ENCODE measurements at regions not wholly inside any gene's neighbourhood (a gene's known extent, or its start where the extent isn't known, plus 50 kb on each side); places are given as distances from the start of the nearest gene placed in this dataset.

DNA sequence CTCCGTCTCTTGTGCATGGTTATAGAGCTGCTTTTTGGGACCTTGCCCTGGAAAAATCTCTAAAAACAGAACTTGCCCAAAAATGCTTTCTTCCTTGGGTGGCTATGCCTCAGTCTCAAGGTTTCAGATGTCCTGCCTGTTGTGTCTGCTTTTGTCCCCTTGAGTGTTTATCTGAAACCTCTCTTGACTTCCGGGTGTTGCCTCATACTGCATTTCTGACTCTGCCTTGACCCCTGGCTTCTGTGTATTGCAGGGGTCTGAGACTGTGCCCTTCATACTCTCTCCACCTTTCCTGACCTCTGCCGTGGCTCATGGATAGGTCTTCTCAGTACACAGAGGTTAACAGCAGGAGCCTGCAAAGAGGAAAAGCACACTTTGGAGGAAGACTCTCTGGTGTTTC lies 124.8 kb upstream of the NTF3 start:
- Histone ChIP-seq H3K9me3 (ENCODE audit: control insufficient read depth, insufficient read depth, low read length) (no peaks in the 10 kb centered on the region), H3K27ac (ENCODE audit: low read depth, low read length) (no peak overlapping the region), H3K36me3 (ENCODE audit: control insufficient read depth, insufficient read depth, low read length) (no peaks in the 10 kb centered on the region), H3K4me1 (ENCODE audit: control insufficient read depth, insufficient read depth, low read length) (no peaks in the 10 kb centered on the region), H3K27me3 (ENCODE audit: control insufficient read depth, insufficient read depth, low read length) (no peaks in the 10 kb centered on the region), H3K4me3 (ENCODE audit: low read depth, low read length) (no peak overlapping the region)
- WGBS (ENCODE audit: insufficient coverage), result 92% methylated on average over 2 of the region's 3 CpGs
- no peak for DNase-seq (ENCODE audit: low read depth in 4 of 6, low spot score in 6 of 6)

- Histone ChIP-seq H3K4me1 (ENCODE audit: control insufficient read depth, insufficient read depth, low read length) (no peaks in the 10 kb centered on the region), H3K9me3 (ENCODE audit: control insufficient read depth, insufficient read depth, low read length) (no peaks in the 10 kb centered on the region), H3K4me3 (ENCODE audit: low read depth, low read length) (no peak overlapping the region), H3K27ac (ENCODE audit: low read depth, low read length) (no peak overlapping the region), H3K27me3 (ENCODE audit: control insufficient read depth, insufficient read depth, low read length) (no peaks in the 10 kb centered on the region), H3K36me3 (ENCODE audit: control insufficient read depth, insufficient read depth, low read length) (no peaks in the 10 kb centered on the region)
- DNase-seq (ENCODE audit: low read depth in 4 of 6, low spot score in 6 of 6), result no peak
Observed at GRCh38 chr12:5308216-5308615, 123.7 kb upstream of the NTF3 start.

- Histone ChIP-seq H3K36me3 (ENCODE audit: control insufficient read depth, insufficient read depth, low read length) (no peaks in the 10 kb centered on the region), H3K4me3 (ENCODE audit: low read depth, low read length) (no peak overlapping the region), H3K9me3 (ENCODE audit: control insufficient read depth, insufficient read depth, low read length) (no peaks in the 10 kb centered on the region), H3K27ac (ENCODE audit: low read depth, low read length) (no peak overlapping the region), H3K4me1 (ENCODE audit: control insufficient read depth, insufficient read depth, low read length) (no peaks in the 10 kb centered on the region), H3K27me3 (ENCODE audit: control insufficient read depth, insufficient read depth, low read length) (no peaks in the 10 kb centered on the region)
- 89% methylated on average over 5 of the region's 8 CpGs for WGBS (ENCODE audit: insufficient coverage)
- no peak for DNase-seq (ENCODE audit: low read depth in 4 of 6, low spot score in 6 of 6)
Observed at GRCh38 chr12:5308996-5309395, 122.9 kb upstream of the NTF3 start.

GRCh38 chr12:5309654-5310053 lies 122.3 kb upstream of the NTF3 start:
- WGBS (ENCODE audit: insufficient coverage), result 51% methylated on average over 2 of the region's 8 CpGs
- Histone ChIP-seq H3K36me3 (ENCODE audit: control insufficient read depth, insufficient read depth, low read length) (no peaks in the 10 kb centered on the region), H3K4me1 (ENCODE audit: control insufficient read depth, insufficient read depth, low read length) (no peaks in the 10 kb centered on the region), H3K27me3 (ENCODE audit: control insufficient read depth, insufficient read depth, low read length) (no peaks in the 10 kb centered on the region), H3K9me3 (ENCODE audit: control insufficient read depth, insufficient read depth, low read length) (no peaks in the 10 kb centered on the region), H3K4me3 (ENCODE audit: low read depth, low read length) (no peak overlapping the region), H3K27ac (ENCODE audit: low read depth, low read length) (no peak overlapping the region)
- DNase-seq (ENCODE audit: low read depth in 4 of 6, low spot score in 6 of 6), result peak in 2 of 6 donors; percentile 1 to 48

DNA sequence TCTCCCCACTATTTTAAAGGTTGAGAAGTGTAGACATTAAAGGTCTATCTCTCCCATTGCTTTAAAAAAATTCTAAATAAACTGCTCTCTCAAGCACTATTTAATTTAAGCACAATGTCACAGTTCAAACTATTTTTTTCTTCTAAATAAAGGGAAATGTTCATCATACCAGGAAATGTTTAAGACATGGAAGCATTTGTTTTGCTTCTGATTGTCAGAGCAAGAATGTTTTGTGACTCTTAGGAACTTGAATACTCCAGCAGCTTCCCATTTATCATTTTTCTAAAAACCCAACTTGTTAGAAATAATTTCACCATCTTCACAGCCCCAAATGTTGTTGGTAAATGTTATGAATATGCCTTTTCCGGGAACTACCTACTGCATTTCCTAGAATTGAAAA lies 121.8 kb upstream of the NTF3 start:
- Histone ChIP-seq H3K27ac (ENCODE audit: low read depth, low read length) (no peak overlapping the region), H3K4me1 (ENCODE audit: control insufficient read depth, insufficient read depth, low read length) (no peaks in the 10 kb centered on the region), H3K4me3 (ENCODE audit: low read depth, low read length) (no peak overlapping the region), H3K9me3 (ENCODE audit: control insufficient read depth, insufficient read depth, low read length) (no peaks in the 10 kb centered on the region), H3K36me3 (ENCODE audit: control insufficient read depth, insufficient read depth, low read length) (no peaks in the 10 kb centered on the region), H3K27me3 (ENCODE audit: control insufficient read depth, insufficient read depth, low read length) (no peaks in the 10 kb centered on the region)
- no peak for DNase-seq (ENCODE audit: low read depth in 4 of 6, low spot score in 6 of 6)
- no CpG with 5 or more reads among the region's 1 CpG for WGBS (ENCODE audit: insufficient coverage)

DNA sequence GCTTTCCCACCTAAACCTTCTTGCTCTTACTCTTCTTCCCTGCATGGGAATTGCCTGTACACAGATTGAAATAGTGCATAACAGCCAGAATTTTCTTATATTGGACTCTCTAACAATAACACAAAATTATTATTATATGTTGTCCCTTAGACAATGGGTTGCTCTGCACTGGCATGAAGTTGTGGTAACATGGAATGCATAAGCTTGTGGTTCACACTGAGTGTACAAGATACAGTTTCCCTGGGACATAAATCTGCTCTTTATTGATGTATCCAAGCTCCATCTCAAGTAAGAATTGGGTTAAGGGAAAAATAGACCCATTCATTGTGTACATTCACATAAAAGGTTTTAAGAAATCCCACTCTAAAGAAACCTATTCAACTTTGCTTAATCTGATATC lies 114.4 kb upstream of the NTF3 start:
- H3K4me3 ChIP-seq (ENCODE audit: low read depth, low read length), result no peak overlapping the region
- no peaks in the 10 kb centered on the region for H3K9me3 ChIP-seq (ENCODE audit: control insufficient read depth, insufficient read depth, low read length)
- DNase-seq (ENCODE audit: low read depth in 4 of 6, low spot score in 6 of 6), result no peak
- H3K36me3 ChIP-seq (ENCODE audit: control insufficient read depth, insufficient read depth, low read length), result no peaks in the 10 kb centered on the region
- no peak overlapping the region for H3K27ac ChIP-seq (ENCODE audit: low read depth, low read length)
- no peaks in the 10 kb centered on the region for H3K4me1 ChIP-seq (ENCODE audit: control insufficient read depth, insufficient read depth, low read length)
- H3K27me3 ChIP-seq (ENCODE audit: control insufficient read depth, insufficient read depth, low read length), result no peaks in the 10 kb centered on the region

GRCh38 chr12:5318874-5319273 lies 113.0 kb upstream of the NTF3 start:
- H3K27me3 ChIP-seq (ENCODE audit: control insufficient read depth, insufficient read depth, low read length), result no peaks in the 10 kb centered on the region
- no peaks in the 10 kb centered on the region for H3K9me3 ChIP-seq (ENCODE audit: control insufficient read depth, insufficient read depth, low read length)
- no peaks in the 10 kb centered on the region for H3K36me3 ChIP-seq (ENCODE audit: control insufficient read depth, insufficient read depth, low read length)
- no peaks in the 10 kb centered on the region for H3K4me1 ChIP-seq (ENCODE audit: control insufficient read depth, insufficient read depth, low read length)
- H3K27ac ChIP-seq (ENCODE audit: low read depth, low read length), result no peak overlapping the region
- H3K4me3 ChIP-seq (ENCODE audit: low read depth, low read length), result no peak overlapping the region
- DNase-seq (ENCODE audit: low read depth in 4 of 6, low spot score in 6 of 6), result no peak

- H3K4me1 ChIP-seq (ENCODE audit: control insufficient read depth, insufficient read depth, low read length), result no peaks in the 10 kb centered on the region
- H3K9me3 ChIP-seq (ENCODE audit: control insufficient read depth, insufficient read depth, low read length), result peaks cover 2% of the 10 kb centered on the region
- no peak overlapping the region for H3K4me3 ChIP-seq (ENCODE audit: low read depth, low read length)
- no peaks in the 10 kb centered on the region for H3K36me3 ChIP-seq (ENCODE audit: control insufficient read depth, insufficient read depth, low read length)
- 81% methylated on average over 5 of the region's 7 CpGs for WGBS (ENCODE audit: insufficient coverage)
- peak in 1 of 6 donors; percentile 69 for DNase-seq (ENCODE audit: low read depth in 4 of 6, low spot score in 6 of 6)
- no peak overlapping the region for H3K27ac ChIP-seq (ENCODE audit: low read depth, low read length)
- no peaks in the 10 kb centered on the region for H3K27me3 ChIP-seq (ENCODE audit: control insufficient read depth, insufficient read depth, low read length)
Observed at GRCh38 chr12:5328669-5329517, 103.0 kb upstream of the NTF3 start.

- Histone ChIP-seq H3K9me3 (ENCODE audit: control insufficient read depth, insufficient read depth, low read length) (no peaks in the 10 kb centered on the region), H3K27ac (ENCODE audit: low read depth, low read length) (no peak overlapping the region), H3K36me3 (ENCODE audit: control insufficient read depth, insufficient read depth, low read length) (no peaks in the 10 kb centered on the region), H3K4me3 (ENCODE audit: low read depth, low read length) (no peak overlapping the region), H3K4me1 (ENCODE audit: control insufficient read depth, insufficient read depth, low read length) (no peaks in the 10 kb centered on the region), H3K27me3 (ENCODE audit: control insufficient read depth, insufficient read depth, low read length) (no peaks in the 10 kb centered on the region)
- 94% methylated on average over 3 of the region's 3 CpGs for WGBS (ENCODE audit: insufficient coverage)
- DNase-seq (ENCODE audit: low read depth in 4 of 6, low spot score in 6 of 6), result no peak
Observed at GRCh38 chr12:5332551-5332950, 99.4 kb upstream of the NTF3 start.

GRCh38 chr12:5333096-5333495 lies 98.8 kb upstream of the NTF3 start:
- no peak overlapping the region for H3K27ac ChIP-seq (ENCODE audit: low read depth, low read length)

More at GRCh38 chr12:5333096-5333495, 98.8 kb upstream of the NTF3 start:
- DNase-seq (ENCODE audit: low read depth in 4 of 6, low spot score in 6 of 6), result no peak
- Histone ChIP-seq H3K36me3 (ENCODE audit: control insufficient read depth, insufficient read depth, low read length) (no peaks in the 10 kb centered on the region), H3K27me3 (ENCODE audit: control insufficient read depth, insufficient read depth, low read length) (no peaks in the 10 kb centered on the region), H3K4me1 (ENCODE audit: control insufficient read depth, insufficient read depth, low read length) (no peaks in the 10 kb centered on the region), H3K4me3 (ENCODE audit: low read depth, low read length) (no peak overlapping the region), H3K9me3 (ENCODE audit: control insufficient read depth, insufficient read depth, low read length) (no peaks in the 10 kb centered on the region)
- 88% methylated on average over 7 of the region's 7 CpGs for WGBS (ENCODE audit: insufficient coverage)
